ENCODE measurements at regions not wholly inside any gene's neighbourhood (a gene's known extent, or its start where the extent isn't known, plus 50 kb on each side); places are given as distances from the start of the nearest gene placed in this dataset.
"Not testable (repeated sequence)": the region's sequence is repeated elsewhere in the genome, so short reads cannot be mapped to it uniquely, and the experiment has no call there.

DNA sequence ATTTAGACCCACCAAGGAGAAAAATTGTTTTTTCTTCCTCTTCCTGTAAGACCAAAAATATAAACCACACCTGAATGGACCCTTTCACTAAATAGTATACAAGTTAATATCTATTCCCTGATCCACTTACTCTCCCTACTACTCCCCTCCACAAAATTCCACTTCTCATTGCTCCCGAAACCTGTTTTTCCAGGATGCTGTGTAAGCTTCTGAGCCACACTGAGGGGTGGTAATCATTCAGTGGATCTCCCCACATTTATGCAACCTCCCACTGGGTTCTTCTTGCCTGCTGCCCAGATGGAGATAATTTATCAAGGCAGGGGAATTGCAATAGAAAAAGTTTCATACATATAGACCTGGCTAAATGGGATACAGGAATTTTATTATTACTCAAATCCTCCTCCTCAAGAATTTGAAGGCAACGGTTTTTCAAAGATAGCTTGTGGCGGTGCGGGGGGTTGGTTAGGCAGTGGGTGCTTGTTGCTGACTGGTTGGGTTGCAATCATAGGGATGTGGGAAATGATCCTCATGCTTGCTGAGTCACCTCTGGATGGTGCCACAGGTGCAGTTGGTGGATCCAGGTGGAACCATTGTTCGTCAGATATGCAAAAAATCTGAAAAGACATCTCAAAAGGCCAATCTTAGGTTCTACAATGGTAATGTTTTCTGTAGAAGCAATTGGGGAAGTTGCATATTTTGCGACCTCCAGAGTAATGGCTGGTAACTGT lies 970.3 kb downstream of the CNTNAP5 start:
- Histone ChIP-seq H3K36me3 (ENCODE audit: insufficient read depth, low read length) (no peaks in the 10 kb centered on the region), H3K4me1 (ENCODE audit: insufficient read depth, low read length) (peaks cover 10% of the 10 kb centered on the region), H3K9me3 (ENCODE audit: low read length) (no peaks in the 10 kb centered on the region), H3K27me3 (ENCODE audit: insufficient read depth, low read length) (no peaks in the 10 kb centered on the region), H3K4me3 (ENCODE audit: low read length) (no peak overlapping the region), H2AFZ (ENCODE audit: low read depth, low read length) (no peak overlapping the region)

DNA sequence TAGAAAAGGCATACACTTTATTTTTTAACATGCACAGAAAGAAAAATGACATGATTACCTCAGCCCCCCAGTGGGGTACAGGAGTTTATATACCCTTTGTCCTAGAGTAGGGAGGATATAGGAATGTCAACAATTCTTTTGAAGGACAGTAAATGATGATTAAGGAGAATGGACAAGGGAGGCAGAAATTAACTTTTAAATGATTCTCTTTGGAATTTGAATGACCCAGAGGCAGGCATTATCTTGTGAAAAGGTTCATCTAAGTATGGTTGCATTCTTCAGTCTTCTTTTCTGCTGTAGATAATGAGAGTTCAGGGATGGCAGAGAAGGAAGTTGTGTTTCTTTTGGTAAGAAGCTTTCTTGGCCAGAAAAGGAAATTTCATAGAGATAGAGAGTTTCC lies 971.3 kb downstream of the CNTNAP5 start:
- H3K9me3 ChIP-seq (ENCODE audit: low read length), result no peaks in the 10 kb centered on the region
- H3K27me3 ChIP-seq (ENCODE audit: insufficient read depth, low read length), result no peaks in the 10 kb centered on the region
- H3K36me3 ChIP-seq (ENCODE audit: insufficient read depth, low read length), result no peaks in the 10 kb centered on the region
- no peak overlapping the region for H3K4me3 ChIP-seq (ENCODE audit: low read length)
- no peak overlapping the region for H2AFZ ChIP-seq (ENCODE audit: low read depth, low read length)
- H3K4me1 ChIP-seq (ENCODE audit: insufficient read depth, low read length), result peaks cover 10% of the 10 kb centered on the region

DNA sequence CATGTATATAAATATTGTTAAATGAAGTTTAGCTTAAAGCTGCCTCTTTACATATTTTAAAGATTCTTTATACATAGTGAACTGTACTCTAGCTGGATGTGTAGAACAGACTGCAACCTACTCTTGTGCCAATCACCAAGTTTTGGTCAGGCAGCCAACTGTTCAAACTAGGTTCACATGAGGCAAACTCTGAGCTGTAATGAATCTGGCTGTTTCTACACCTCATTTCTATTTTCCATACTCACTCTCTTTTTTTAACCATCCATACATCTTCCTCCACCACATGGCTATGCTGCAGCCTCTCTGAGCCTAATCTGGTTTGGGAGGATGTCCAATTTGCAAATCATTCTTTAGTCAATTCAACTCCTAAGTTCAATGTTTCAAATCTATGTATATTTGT lies 974.8 kb downstream of the CNTNAP5 start:
- H3K36me3 ChIP-seq (ENCODE audit: insufficient read depth, low read length), result no peaks in the 10 kb centered on the region
- no peak overlapping the region for H2AFZ ChIP-seq (ENCODE audit: low read depth, low read length)

DNA sequence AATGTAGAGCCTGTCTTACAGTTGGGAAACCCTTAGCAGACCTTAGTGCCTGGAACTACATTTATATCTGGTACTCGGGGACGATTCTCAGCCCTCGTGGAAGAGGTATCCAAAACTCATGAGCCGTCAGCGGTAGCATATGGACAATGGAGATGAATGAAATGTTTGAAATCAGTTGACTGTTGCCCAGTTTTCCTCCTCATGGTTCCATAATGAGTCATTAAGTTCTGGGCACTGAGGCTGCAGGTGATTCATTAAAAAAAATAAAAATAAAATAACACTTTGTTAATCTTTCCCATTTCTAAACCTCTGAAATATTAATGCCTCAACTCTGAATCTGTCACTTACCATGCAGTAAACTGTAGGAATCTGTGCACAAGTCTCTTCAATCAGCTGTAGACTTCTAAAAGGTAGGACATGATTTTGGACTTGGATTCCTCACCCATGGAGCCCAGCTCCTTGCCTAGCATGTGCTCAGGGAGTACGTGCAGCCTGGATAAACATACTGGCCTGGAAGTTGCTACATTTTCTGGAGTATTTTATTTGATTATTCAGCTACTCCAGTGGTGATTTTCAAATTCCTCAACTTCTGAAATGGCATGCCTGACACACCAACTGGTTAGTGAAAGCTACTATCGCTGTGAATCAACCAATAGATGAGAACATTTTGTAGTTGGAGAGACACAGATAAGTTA lies 979.2 kb downstream of the CNTNAP5 start:
- Histone ChIP-seq H2AFZ (ENCODE audit: low read depth, low read length) (no peak overlapping the region), H3K27me3 (ENCODE audit: insufficient read depth, low read length) (no peaks in the 10 kb centered on the region), H3K9me3 (ENCODE audit: low read length) (no peaks in the 10 kb centered on the region), H3K4me1 (ENCODE audit: insufficient read depth, low read length) (peaks cover 5% of the 10 kb centered on the region), H3K4me3 (ENCODE audit: low read length) (no peak overlapping the region), H3K36me3 (ENCODE audit: insufficient read depth, low read length) (no peaks in the 10 kb centered on the region)

More for the DNA sequence above, 974.8 kb downstream of the CNTNAP5 start:
- H3K4me1 ChIP-seq (ENCODE audit: insufficient read depth, low read length), result peaks cover 10% of the 10 kb centered on the region
- H3K9me3 ChIP-seq (ENCODE audit: low read length), result no peaks in the 10 kb centered on the region
- no peaks in the 10 kb centered on the region for H3K27me3 ChIP-seq (ENCODE audit: insufficient read depth, low read length)
- no peak overlapping the region for H3K4me3 ChIP-seq (ENCODE audit: low read length)

DNA sequence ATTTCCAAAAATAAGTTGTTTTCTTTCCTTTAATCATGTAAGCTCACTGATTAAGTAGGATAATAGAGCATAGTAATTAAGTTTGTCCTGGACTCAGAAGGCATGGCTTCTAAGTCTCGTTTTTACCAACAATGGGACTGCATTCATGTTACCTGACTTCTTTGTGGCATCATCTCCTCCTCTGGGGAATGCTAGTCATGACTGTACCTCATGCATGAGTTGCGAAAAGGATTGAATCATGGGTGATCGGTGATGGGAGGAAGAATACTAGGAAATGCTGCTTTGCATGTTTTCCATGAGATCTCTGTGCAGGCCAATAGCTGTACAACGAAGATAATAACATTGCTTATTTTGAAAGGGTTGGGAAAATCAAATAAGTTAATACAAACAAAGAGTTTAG lies 981.6 kb downstream of the CNTNAP5 start:
- H3K4me1 ChIP-seq (ENCODE audit: insufficient read depth, low read length), result peaks cover 5% of the 10 kb centered on the region
- no peaks in the 10 kb centered on the region for H3K27me3 ChIP-seq (ENCODE audit: insufficient read depth, low read length)
- no peak overlapping the region for H2AFZ ChIP-seq (ENCODE audit: low read depth, low read length)
- no peaks in the 10 kb centered on the region for H3K9me3 ChIP-seq (ENCODE audit: low read length)
- no peaks in the 10 kb centered on the region for H3K36me3 ChIP-seq (ENCODE audit: insufficient read depth, low read length)
- H3K4me3 ChIP-seq (ENCODE audit: low read length), result no peak overlapping the region

DNA sequence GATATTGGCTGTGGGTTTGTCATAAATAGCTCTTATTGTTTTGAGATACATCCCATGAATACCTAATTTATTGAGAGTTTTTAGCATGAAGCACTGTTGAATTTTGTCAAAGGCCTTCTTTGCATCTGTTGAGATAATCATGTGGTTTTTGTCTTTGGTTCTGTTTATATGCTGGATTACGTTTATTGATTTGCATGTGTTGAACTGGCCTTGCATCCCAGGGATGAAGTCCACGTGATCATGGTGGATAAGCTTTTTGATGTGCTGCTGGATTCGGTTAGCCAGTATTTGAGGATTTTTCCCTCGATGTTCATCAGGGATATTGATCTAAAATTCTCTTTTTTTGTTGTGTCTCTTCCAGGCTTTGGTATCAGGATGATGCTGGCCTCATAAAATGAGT lies 1003.6 kb downstream of the CNTNAP5 start:
- H3K4me3 ChIP-seq (ENCODE audit: low read length); H3K36me3 ChIP-seq (ENCODE audit: insufficient read depth, low read length); H3K4me1 ChIP-seq (ENCODE audit: insufficient read depth, low read length); H3K27me3 ChIP-seq (ENCODE audit: insufficient read depth, low read length); H3K9me3 ChIP-seq (ENCODE audit: low read length); H2AFZ ChIP-seq (ENCODE audit: low read depth, low read length): not testable (repeated sequence)

DNA sequence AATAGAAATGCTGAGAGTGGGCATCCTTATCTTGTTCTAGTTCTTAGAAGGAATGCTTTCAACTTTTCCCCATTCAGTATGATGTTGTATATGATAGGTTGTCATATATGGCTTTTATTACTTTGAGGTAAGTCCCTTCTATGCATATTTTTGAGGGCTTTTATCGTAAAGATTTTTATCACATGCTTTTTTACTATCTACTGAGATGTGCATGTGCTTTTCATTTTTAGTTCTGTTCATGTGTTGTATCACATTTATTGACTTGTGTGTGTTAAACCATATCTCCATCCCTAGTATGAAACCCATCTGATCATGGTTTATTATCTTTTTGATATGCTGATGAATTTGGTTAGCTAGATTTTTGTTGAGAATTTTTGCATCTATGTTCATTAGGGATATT lies 1008.8 kb downstream of the CNTNAP5 start:
- Histone ChIP-seq H3K4me1 (ENCODE audit: insufficient read depth, low read length) (no peaks in the 10 kb centered on the region), H3K9me3 (ENCODE audit: low read length) (no peaks in the 10 kb centered on the region), H2AFZ (ENCODE audit: low read depth, low read length) (no peak overlapping the region), H3K36me3 (ENCODE audit: insufficient read depth, low read length) (no peaks in the 10 kb centered on the region), H3K27me3 (ENCODE audit: insufficient read depth, low read length) (no peaks in the 10 kb centered on the region), H3K4me3 (ENCODE audit: low read length) (no peak overlapping the region)

DNA sequence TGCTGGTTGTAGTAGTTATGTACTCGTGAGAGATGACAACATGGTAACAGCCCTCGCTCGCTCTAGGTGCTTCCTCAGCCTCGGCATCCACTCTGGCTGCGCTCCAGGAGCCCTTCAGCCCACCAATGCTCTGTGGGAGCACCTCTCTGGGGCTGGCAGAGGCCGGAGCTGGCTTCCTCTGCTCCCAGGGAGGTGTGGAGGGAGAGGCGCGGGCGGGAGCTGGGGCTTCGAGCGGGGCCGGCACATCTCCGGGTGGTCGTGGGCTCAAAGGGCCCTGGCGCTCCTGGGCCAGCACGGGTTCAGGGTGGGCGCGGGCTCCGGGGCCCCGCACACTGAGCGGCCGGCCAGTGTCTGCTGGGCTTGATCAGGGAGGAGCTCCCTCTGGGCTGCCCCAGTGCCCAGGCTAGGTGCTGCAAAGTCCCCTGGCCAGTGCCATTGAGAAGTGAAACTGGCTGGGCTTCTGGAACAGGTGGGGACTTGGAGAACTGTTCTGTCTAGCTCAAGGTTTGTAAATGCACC lies 1012.1 kb downstream of the CNTNAP5 start:
- H3K36me3 ChIP-seq (ENCODE audit: insufficient read depth, low read length), result no peaks in the 10 kb centered on the region
- H3K4me1 ChIP-seq (ENCODE audit: insufficient read depth, low read length), result no peaks in the 10 kb centered on the region
- H3K4me3 ChIP-seq (ENCODE audit: low read length), result no peak overlapping the region
- no peaks in the 10 kb centered on the region for H3K27me3 ChIP-seq (ENCODE audit: insufficient read depth, low read length)
- no peaks in the 10 kb centered on the region for H3K9me3 ChIP-seq (ENCODE audit: low read length)
- no peak overlapping the region for H2AFZ ChIP-seq (ENCODE audit: low read depth, low read length)

DNA sequence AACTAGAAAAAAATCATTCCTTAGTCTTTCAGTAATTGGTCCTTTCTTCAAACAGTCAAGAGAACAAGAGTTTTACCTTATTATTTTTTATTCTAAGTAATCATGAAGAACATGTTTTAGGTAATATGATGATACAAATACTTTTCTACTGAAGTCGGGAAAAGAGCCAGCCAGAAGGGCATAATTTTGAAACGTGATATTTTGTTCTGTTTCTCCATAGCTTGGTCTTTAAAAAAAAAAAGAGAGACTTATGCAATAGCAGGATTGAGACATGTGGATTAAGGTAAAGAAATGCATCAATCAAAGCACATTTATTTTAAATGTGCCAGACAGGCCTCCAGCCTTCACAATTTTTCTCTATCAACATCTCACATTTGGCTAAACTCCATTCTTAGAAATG lies 1016.8 kb downstream of the CNTNAP5 start:
- Histone ChIP-seq H3K4me1 (ENCODE audit: insufficient read depth, low read length) (no peaks in the 10 kb centered on the region), H3K36me3 (ENCODE audit: insufficient read depth, low read length) (no peaks in the 10 kb centered on the region), H2AFZ (ENCODE audit: low read depth, low read length) (no peak overlapping the region), H3K4me3 (ENCODE audit: low read length) (no peak overlapping the region), H3K9me3 (ENCODE audit: low read length) (no peaks in the 10 kb centered on the region), H3K27me3 (ENCODE audit: insufficient read depth, low read length) (no peaks in the 10 kb centered on the region)

DNA sequence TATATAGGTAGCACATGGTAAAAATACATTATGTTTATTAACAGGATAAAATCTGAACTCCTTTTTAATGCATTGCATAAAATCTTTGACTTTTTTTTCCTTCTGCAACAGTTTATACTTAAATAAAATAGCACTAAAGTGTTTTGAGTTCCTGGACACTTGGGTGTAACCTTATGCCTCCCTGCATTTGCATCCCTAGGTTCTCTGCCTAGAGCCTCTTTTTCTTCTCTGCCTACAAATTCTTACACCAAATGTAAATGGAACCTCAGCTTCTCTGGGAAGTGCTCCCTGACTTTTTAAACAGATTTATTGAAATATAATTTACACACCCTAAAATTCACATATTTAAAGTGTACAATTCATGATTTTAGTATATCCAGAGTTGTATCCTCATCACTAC lies 1017.6 kb downstream of the CNTNAP5 start:
- no peaks in the 10 kb centered on the region for H3K36me3 ChIP-seq (ENCODE audit: insufficient read depth, low read length)
- no peaks in the 10 kb centered on the region for H3K9me3 ChIP-seq (ENCODE audit: low read length)
- no peak overlapping the region for H3K4me3 ChIP-seq (ENCODE audit: low read length)
- no peak overlapping the region for H2AFZ ChIP-seq (ENCODE audit: low read depth, low read length)
- no peaks in the 10 kb centered on the region for H3K4me1 ChIP-seq (ENCODE audit: insufficient read depth, low read length)
- no peaks in the 10 kb centered on the region for H3K27me3 ChIP-seq (ENCODE audit: insufficient read depth, low read length)

DNA sequence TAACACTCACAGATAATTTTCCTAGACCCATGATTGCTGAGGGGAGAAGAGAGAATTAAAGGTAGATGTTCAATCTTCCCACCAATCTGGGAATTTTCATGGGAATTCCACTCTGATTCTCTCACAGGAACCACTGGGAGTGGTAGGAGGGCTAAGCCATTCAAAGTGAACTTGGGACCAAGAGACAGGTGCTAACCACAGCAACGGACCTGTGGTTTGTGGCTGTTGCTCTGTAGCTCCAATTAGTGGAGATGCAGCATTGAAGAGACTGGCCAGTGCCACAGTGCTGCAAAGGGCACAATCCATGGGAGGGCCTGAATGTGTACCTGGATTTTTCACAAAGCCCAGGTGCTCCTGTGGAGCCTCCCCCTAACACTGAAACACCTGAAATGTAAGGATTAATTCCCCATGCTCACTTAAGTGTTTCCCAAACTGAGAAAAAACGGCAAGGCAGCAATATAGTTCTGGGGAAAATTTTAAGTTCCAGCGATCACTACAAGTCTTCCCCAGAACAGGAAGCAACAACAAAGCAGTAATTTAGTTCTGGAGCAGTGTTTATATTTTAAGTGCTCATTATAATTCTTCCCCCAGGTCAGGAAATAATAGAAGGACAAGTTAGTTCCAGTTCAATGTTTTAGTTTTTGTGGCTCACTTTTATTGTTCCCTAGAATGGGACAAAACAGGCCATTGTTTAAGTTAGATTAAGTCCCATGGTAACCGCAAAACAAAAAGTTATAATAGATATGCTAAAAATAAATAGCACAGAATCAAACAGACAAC lies 1045.8 kb downstream of the CNTNAP5 start:
- Histone ChIP-seq H3K9me3 (ENCODE audit: low read length) (no peaks in the 10 kb centered on the region), H3K4me3 (ENCODE audit: low read length) (no peak overlapping the region), H3K27me3 (ENCODE audit: insufficient read depth, low read length) (no peaks in the 10 kb centered on the region), H2AFZ (ENCODE audit: low read depth, low read length) (no peak overlapping the region), H3K4me1 (ENCODE audit: insufficient read depth, low read length) (no peaks in the 10 kb centered on the region), H3K36me3 (ENCODE audit: insufficient read depth, low read length) (no peaks in the 10 kb centered on the region)

DNA sequence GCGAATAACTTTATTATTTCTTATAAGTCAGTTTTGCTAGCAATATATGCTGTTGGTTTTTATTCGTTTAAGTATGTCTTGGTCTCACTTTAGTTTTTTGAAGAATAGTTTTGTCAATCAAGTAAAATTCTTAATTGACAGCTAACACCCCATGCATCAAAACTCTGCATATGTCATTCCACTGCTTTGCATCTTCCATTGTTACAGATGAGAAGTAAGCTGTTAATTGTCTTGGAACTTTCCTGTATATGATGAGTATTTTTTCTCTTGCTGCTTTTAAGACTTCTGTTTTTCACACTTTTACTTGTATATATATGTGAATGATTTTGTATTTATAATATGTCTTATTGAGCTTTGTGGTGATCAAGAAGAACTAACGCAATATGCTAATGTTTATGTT lies 1048.4 kb downstream of the CNTNAP5 start:
- H3K9me3 ChIP-seq (ENCODE audit: low read length), result no peaks in the 10 kb centered on the region
- H3K36me3 ChIP-seq (ENCODE audit: insufficient read depth, low read length), result no peaks in the 10 kb centered on the region
- H3K27me3 ChIP-seq (ENCODE audit: insufficient read depth, low read length), result no peaks in the 10 kb centered on the region
- H3K4me3 ChIP-seq (ENCODE audit: low read length), result no peak overlapping the region
- no peaks in the 10 kb centered on the region for H3K4me1 ChIP-seq (ENCODE audit: insufficient read depth, low read length)
- no peak overlapping the region for H2AFZ ChIP-seq (ENCODE audit: low read depth, low read length)

DNA sequence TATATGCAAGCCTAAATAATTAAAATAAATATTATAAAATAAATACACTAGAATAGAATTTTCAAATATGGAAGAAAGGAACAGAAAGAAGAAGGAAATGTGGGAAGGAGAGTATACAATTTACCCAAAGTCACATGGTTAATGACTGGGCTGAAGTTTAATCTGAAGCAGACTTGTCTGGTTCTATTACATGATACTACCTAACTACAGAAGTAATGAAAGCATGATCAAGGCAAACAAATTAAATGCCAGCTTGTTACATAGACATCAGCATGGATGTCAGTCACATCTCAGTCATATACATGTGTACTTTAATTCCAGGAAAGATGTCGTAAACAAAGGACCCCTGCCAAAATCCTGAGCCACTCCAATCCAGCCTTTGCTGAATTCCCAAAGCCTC lies 1060.8 kb downstream of the CNTNAP5 start:
- no peak overlapping the region for H3K4me3 ChIP-seq (ENCODE audit: low read length)
- no peaks in the 10 kb centered on the region for H3K36me3 ChIP-seq (ENCODE audit: insufficient read depth, low read length)
- H3K27me3 ChIP-seq (ENCODE audit: insufficient read depth, low read length), result no peaks in the 10 kb centered on the region
- H3K9me3 ChIP-seq (ENCODE audit: low read length), result no peaks in the 10 kb centered on the region
- no peaks in the 10 kb centered on the region for H3K4me1 ChIP-seq (ENCODE audit: insufficient read depth, low read length)
- H2AFZ ChIP-seq (ENCODE audit: low read depth, low read length), result no peak overlapping the region

Measured in neuron (in vitro differentiated cells).